HG03439 (cell line): ENCODE measurements at regions not wholly inside any gene's neighbourhood (a gene's known extent, or its start where the extent isn't known, plus 50 kb on each side); places are given as distances from the start of the nearest gene placed in this dataset.
A peak's percentile ranks its signal among the peaks of the same experiment; 100 is the strongest.

ENCODE experiments used
- ATAC-seq: cut with Tn5 transposase; IDR thresholded peaks from one replicate; pipeline ENCODE4 v1.9.1; 2021; ENCODE audit warnings: mild to moderate bottlenecking, moderate library complexity; ENCODE audit not compliant: unreplicated experiment

DNA sequence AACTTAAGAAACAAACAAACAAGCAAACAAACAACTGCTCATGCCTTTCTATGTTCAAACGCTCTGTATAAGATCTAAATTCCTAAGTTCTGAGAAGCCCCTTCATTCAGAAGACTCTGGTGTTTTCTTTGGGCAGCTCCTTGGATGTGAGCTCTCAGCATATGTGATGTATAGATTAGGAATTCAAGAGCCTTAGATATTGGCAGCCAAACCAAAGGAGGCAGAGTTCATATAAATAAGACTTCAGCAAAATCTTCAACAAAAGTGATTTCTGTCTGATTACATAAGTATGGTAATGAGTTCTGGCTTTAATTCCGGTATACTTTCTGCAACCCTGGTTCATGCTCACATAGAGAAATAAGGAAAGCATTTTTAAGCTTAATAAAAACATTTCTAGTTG lies 145.6 kb downstream of the DYRK2 start:
- no peak for ATAC-seq

DNA sequence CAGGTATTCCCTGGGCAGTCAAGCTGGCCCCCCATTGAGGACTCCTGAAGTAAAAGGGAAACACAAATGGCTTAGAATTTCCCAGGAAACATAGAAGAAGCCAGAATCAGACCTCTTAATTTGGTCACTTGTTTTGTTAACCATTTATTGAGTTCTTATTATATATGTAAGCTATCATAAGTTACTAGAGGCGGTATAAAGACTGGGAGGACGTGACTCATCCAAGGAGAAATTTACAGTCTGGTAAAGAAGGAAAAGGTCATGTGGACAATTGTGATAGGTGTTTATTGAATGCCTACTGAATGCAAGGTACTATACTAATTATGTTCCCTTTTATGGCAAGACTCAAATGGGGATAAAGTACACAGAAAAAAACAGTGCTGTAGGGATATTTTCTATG lies 146.7 kb downstream of the DYRK2 start:
- no peak for ATAC-seq

DNA sequence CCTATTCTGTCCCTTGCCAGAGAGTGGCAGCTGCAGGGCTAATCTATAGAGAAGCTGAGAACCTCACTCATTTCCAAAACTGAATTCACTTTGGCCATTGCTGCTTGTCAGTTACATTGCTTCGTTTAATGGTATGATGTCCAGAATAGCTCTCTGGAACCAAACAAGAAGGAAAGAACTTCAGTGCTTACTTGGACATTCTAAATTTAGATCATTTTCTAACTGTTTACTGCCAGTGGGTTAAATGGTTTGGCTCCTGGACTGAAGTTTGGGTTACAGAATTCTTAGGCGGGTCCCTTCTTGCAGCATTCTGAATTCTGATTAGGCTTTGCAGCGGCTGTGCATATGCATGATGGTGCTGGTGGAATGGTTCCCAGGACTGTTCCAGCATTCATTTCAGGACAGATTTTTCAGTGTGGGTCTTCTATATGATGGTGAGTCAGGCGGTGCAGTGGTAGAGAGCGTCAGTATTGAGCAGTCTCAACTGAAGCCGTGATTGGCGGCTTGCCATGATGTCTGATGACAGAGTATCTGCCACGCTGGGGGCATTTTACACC lies 148.7 kb downstream of the DYRK2 start:
- ATAC-seq = no peak

DNA sequence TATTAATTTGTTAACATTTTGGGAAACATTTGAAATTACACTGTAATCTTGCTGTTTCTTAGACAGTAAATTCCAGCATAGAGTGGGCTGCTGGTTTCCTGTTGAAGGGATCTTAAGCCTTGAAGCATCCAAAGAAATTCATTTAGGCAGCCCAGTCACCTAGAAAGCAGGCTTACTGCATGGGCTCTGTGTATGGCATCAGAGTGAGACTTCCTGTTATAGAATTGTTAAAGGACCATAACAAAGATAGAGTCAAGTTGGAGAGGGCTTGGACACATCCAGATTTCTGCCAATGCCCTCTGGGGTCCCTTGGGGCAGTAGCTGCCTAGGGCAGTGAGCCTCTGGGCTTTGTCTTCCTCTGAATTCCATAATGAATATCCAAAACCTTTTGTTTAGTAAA lies 149.2 kb downstream of the DYRK2 start:
- no peak for ATAC-seq

DNA sequence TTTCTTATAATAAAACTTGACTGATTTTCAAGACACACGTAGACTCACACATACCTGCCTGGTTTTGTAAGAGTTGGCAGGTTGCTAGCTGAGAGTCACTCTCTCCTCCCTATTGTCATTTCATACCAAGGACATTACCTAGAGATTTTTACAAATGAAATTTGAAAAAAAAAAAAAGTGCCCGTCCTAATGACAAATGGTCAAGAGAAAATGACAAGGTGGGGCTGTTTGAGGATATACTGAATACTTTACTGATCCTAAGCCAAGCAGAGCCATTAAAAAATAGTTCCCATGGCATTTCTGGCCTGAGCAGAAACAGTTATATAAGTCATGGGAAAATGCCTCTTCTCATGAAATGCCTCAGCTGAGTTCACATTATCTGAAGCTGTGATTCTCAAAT lies 150.2 kb downstream of the DYRK2 start:
- ATAC-seq = no peak

DNA sequence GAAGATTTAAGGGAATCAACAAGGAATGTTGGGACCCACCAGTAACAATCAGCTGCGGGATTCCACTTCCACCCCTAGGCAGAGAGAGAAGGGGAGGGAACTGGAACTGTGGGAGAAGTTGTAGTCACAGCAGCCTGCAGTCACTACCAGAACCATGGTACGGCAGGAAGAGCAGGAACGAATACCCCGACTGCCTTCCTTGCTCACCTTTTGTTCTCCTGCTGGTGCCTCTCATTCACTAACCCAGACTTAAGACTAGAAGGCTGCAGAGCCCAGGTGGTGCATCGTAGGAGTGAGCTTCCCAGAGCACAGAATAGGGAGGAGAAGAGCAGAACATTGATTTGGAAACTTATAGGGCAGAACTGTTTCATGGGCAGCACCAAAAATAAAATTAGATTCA lies 154.2 kb downstream of the DYRK2 start:
- no peak for ATAC-seq

DNA sequence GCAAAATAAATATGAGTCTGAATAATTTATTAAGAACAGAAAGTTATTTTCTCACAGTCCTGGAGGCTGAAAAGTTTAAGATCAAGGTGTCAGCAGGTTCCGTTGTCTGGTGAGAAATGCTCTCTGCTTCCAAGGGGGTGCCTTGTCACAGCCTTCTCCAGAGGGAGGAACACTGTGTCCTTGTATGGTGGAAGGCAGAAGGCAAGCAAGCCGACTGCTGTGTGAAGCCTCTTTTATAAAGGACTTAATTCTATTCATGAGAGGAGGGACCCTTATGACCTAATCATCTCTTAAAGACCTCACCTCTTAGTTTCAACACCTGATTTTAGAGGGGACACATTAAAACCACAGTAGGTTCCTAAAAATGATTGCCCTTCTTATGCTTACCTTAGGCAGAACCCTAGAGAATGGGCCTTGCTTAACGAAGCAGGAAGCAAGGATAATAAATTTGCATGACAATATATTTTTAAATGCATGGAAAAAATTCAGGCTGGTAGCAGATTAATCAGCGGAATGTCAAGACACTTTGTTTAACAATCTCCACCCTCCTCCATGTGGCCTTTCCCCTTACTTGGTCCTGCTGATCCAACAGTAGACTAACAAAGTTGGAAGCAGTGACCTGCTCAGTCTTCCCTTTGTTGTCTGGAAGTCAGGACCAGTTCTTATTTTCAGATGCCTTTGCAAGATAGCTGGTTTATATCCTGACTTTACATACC lies 154.9 kb downstream of the DYRK2 start:
- ATAC-seq = no peak

DNA sequence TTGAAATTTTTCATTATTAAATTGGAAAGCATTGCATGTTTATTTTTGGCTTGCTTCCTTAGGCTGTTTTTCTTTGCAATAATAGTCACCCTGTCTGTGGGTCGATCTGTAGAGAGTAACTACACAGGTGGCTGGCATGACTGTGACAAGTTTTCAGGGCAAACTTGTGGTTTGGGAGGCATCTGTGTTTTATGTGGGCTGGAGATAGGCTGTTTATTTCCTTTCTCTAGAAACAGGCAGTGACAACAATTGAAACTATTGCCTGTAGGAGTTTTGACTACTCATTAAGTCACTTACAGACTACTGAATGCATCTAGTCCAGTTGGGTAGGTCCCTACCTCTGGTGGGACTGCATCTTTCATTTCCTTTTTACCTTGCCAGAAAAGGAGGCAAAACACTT lies 155.6 kb downstream of the DYRK2 start:
- peak; percentile 71 for ATAC-seq

DNA sequence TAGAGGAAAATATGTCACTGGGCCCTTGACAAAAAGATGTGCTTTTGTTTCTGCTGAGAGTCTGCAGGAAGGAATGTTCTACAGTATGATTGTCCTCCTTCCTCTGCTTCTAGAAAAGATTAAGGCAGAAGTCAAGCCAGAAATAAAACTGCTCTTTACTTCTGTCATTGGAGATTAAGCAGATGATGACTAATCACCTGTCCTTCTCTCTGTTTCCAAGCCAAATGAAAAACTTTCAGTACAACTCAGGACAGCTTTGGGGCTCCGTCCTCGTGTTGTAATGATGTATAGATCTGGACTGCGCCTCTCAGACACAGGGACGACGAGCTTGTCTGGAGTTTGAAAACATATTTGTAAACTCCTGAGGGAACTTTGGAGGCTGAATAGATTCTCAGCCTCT lies 159.3 kb downstream of the DYRK2 start:
- ATAC-seq = no peak

DNA sequence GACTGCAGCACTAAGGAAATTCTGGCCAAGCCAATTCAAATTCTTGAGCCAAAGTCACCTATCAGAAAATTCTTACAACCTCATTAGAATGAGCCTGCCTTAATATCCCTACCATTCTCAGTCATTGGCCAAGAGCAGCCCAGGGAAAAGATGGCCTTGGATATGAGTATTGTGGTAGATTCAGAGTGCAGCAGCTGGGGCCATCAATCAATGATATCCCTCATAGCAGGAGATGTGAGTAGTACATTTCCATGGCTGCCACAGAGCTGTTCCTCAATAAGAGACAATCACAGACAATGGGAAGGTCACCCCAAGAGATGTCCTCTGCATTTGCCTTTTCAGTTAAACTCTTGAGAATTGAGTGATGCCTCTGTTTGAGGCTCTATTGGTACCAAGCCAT lies 161.6 kb downstream of the DYRK2 start:
- ATAC-seq = no peak

DNA sequence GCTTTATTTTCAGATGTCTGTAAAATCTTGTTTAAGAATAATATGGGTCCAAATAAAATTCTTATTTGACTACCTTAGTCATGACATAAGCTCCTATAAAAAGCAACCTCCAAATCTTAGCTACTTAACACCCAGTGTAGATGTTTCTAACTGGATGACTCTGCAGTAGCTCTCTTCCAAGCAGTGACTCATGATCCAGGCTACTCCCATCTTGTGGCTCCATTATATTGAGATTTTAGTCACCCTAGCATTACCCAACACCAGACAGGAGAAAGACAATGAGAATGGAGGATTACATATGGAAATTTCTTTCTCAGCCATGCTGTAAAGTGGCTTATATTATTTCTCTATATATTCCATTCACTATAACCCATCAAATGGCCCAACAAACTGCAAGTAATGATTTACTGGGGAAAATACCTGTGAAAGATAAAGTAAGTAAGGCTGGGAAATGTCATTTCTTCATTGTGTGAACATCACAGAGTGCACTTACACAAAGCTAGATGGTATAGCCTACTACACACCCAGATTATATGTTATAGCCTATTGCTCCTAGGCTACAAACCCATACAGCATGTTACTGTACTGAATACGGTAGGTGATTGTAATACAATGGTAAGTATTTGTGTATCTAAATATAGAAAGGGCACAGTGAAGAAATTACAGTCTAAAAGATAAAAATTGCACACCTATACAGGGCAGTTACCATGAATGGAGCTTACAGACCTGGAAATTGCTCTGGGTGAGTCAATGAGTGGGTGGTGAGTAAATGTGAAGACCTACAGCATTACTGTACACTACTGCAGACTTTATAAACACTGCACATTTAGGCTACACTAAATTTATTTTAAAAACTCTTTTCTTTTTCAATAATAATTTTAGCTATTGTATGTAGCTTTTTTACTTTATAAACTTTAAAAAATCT lies 163.2 kb downstream of the DYRK2 start:
- no peak for ATAC-seq

DNA sequence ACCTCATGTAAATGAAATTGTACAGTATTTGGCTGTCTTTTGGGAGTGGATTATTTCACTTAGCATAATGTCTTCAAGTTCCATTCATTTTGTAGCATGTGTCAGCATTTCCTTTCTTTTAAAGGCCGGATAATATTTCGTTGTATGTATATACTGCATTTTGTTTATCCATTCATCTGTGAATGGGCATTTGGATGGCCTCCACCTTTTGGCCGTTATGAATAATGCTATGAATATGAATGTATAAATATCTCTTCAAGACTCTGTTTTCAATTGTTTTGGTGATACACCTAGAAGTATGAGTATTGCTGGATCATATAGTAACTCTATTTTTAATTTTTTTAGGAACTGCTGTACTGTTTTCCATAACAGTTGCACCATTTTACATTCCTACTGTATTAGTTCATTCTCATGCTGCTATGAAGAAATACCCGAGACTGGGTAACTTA lies 164.9 kb downstream of the DYRK2 start:
- no peak for ATAC-seq

DNA sequence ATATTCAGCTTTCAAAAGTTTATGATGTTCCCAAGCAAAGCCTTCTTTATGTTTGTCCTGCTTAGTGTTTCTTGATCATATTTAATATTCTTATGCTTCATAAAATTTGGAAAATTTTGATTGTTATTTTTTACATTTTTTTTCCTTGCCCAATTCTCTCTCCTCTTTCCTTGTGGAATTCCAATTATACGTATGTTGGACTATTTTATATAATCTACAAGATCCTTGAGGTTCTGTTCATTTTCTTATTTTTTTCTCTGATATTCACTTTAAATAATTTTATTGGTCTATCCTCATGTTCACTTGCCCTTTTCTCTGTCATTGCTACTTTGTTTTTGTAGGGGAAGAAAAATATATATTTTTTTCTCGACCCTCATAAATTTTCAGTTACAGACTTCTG lies 167.7 kb downstream of the DYRK2 start:
- no peak for ATAC-seq

DNA sequence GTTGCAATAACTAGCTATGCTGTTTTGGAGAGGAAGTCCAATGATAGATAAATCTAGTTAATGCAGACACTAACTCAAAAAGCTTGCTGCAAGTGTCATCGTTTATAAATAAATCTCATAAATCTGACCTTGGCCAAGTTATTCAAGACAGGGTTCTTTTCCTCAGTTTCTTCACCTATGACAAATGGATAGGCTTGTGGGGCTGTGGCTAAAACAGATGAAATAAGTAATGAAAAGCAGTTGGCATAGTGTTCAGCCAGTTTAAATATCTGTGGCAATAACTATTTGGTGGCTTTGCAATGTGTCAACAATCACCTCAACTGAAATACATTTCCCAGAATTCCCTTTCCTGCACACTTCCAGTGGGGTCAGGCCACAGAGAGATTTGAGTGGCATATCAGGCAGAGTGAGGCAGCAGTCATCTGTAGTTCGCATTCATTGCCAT lies 169.9 kb downstream of the DYRK2 start:
- no peak for ATAC-seq

DNA sequence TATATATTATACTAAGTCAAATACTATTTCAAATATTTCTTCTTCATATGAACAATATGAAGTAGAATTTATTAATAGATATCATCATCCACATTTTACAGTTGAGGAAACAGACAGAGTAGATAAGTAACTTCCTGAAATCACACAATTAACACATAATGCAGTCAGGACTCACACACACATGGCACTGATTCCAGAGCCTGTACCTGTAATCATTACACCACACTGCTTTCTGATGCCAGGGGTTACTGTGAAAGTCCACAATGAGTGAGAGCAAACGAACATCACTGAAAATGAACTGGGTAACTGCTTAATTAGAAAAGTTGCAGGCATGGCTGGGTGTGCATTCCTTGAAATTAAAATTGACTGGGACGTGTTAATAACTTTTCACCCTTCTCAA lies 169.3 kb upstream of the IFNG-AS1 start:
- no peak for ATAC-seq

DNA sequence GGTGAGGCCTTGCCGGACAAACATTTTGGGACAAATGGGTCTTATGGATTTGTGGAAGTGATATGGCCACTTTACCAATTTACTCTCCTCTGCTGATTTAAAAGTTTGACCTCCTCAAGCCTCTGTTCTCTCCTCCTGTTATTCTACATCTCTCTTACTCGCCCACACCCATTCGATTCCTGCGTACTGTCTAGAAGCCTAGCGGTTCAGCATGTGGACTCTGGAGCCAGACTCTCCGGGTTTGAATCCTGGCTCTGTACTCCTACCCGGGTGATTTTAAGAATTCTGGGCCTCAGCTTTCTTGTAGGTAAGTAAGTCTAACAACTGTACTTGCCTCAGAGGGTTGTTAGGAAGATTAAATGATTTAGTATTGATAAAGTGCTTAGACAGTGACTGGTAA lies 168.6 kb upstream of the IFNG-AS1 start:
- no peak for ATAC-seq

DNA sequence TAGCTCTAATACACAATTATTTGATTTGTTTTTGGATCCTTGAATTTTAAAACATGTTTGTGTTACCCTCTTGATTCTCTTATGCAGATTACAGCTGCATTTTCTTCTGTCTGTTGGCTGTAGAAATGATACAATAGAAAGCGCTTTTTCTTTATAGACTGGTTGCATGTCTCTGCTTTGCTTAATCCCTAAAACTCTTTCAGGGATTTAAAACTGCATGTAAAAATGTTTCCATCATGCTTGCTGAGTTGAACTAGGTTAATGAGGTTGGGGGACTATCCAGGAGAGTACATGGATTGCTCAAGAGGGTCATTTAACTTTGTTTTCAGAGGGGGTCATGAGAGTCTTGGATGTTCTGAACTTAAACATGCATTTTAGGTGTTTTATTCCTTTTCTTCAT lies 166.4 kb upstream of the IFNG-AS1 start:
- no peak for ATAC-seq

DNA sequence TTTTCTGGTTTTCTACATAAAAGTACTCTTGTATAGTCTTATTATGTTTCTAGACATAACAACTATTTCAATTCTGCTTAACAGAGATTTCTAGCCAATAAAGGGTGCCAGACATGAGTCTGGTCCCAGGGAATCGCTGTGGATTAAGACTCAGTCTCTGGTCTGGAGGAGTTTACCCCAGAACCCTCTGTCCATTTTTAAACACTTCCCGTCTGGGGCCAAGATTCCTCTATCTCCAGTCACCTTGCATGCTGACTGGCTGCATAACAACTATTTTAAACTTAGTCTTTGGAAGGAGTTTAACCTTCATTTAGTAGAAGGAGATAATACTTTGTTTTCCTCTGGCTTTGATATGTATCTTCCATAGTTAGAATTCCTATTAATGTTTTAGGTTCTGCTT lies 163.1 kb upstream of the IFNG-AS1 start:
- no peak for ATAC-seq

DNA sequence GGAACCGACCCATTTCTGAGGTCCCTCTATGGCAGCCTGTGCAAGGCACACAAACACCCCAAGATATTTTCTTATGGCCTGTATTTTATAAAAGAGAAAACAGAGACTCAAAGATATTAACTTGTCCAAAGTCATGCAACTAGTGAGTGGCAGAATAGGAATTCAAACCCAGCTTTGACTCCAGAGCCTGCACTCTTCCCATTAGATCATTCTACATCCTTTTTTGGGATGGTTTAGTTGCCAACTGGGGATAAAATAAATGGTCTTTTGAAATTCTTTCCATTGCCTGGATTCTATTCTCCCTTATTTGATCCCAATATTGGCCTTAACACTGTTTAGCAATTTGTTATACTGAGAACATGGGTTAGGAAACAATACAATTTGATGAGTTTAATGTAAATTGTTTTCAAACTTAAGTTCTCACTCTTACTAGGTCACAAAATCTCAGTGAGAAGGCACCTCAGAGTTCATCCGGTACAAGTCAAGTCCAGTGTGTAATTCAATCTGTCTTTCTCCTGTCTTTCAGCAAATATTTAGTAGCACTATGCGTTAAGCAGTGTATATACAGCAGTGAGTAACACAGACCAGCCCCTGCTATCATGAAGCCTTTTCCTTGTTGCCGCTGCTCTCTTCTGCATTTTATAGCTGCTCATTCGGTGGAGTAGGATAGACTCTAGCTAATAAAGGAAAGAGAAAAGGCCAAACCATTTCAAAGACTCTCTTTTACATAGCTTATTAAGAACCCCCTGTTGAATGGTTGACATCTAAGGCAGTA lies 162.1 kb upstream of the IFNG-AS1 start:
- ATAC-seq = no peak

DNA sequence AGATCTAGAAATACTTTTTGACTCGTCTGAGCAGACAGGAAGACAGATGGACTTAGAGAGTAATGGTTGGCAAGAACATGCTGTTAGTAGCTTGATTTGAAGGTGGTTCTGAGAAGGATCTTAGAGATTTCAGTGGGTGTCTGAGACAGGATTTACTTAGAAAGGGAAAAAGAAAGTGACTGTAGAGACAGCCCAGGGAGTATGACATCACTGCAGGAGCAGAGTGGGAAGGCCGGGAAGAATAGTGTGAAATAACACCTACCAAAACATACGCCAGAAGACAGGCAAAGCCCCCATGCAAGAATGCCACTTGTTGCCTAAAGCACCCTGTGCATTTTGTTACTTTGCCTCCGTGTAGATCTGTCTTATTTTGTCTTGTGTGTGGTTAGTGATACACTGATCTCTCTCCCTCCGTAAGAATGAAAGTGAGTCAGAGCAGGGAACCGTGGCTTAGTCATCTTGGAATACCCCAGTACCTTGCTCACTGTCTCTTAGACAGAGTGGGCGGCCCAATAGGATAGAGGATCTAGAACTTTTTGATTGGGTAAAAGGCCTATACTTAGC lies 161.3 kb upstream of the IFNG-AS1 start:
- ATAC-seq = no peak

DNA sequence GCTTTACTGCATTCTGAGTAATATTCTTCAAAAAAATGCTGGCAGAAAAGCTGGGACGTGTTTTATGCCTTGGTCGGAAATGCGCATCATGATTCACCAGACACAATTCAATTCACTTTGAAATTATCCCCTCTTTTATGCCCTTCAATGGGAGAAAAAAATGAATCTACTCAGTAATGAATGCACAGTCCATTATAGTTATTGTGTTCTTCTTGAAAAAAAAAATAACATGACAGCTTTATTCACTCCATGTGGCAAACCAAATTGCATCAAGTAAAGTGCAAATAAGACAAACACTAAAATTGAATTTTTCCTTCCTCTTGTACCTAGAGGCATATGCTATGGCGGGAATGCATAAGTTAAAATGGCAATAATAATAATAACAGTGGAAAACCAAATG lies 159.4 kb upstream of the IFNG-AS1 start:
- no peak for ATAC-seq
